ENCODE measurements at regions not wholly inside any gene's neighbourhood (a gene's known extent, or its start where the extent isn't known, plus 50 kb on each side); places are given as distances from the start of the nearest gene placed in this dataset.

DNA sequence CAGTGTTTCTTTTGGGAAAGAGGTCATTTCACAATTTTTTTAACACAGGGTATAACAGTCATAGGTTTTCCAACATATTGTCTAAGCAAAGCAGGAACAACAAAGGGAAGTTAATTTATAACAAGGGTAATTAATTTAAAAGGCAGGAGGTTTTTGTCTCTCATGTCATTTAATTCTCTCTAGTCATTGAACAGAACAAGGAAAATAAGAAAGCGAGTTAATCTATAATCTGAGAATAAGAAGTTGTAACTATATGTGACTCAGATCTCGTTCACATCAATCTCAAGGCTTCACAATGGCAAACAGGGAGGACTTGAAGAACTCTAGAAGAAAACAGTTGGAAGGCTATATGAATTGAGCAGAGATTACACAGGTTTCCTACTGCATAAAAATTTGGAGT is 579.8 kb upstream of the CCDC54 start:
- TF ChIP-seq, protein P1, sequence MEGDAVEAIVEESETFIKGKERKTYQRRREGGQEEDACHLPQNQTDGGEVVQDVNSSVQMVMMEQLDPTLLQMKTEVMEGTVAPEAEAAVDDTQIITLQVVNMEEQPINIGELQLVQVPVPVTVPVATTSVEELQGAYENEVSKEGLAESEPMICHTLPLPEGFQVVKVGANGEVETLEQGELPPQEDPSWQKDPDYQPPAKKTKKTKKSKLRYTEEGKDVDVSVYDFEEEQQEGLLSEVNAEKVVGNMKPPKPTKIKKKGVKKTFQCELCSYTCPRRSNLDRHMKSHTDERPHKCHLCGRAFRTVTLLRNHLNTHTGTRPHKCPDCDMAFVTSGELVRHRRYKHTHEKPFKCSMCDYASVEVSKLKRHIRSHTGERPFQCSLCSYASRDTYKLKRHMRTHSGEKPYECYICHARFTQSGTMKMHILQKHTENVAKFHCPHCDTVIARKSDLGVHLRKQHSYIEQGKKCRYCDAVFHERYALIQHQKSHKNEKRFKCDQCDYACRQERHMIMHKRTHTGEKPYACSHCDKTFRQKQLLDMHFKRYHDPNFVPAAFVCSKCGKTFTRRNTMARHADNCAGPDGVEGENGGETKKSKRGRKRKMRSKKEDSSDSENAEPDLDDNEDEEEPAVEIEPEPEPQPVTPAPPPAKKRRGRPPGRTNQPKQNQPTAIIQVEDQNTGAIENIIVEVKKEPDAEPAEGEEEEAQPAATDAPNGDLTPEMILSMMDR (IDR thresholded peaks at IDR 0.05; ENCODE audit: low read depth, low read length) = no peak

DNA sequence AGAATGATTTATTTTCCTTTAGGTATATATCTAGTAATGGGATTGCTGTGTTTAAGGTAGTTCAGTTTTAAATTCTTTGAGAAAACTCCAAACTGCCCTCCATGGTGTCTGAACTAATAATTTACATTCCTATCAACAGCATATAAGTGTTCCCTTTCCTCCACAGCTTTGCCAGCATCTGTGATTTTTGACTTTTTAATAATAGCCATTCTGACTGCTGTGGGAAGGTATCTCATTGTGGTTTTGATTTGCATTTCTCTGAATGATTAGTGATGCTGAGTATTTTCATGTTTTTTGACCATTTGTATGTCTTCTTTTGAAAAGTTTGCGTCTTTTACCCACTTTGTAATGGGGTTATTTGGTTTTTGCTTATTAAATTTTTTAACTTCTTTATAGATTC is 571.6 kb upstream of the CCDC54 start:
- TF ChIP-seq, protein P1 (IDR thresholded peaks at IDR 0.05; ENCODE audit: low read depth, low read length) = no peak
- DNase-seq (ENCODE audit: extremely low read depth, low read depth) = no peak

More for the DNA sequence above, 579.8 kb upstream of the CCDC54 start:
- DNase-seq (ENCODE audit: extremely low read depth, low read depth) = no peak

DNA sequence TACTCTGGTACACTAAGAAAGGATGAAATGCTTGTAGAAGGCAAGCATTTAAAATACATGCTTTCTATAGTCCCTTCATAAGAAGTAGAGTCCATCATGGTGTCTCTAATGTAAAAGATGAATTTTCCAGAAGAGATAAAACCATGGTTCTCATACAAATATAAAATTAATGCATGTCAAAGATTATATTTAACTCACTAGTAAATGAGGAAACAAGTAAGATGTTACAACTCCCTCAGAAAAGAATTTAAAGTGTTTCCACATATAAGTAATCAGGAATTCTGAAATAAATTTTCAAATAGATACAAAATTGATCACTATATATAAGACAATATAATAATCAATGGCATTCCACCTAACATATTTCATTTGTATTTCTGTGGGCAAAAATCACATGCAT is 570.3 kb upstream of the CCDC54 start:
- TF ChIP-seq, protein P1 (IDR thresholded peaks at IDR 0.05; ENCODE audit: low read depth, low read length) = no peak
- DNase-seq (ENCODE audit: extremely low read depth, low read depth) = no peak

DNA sequence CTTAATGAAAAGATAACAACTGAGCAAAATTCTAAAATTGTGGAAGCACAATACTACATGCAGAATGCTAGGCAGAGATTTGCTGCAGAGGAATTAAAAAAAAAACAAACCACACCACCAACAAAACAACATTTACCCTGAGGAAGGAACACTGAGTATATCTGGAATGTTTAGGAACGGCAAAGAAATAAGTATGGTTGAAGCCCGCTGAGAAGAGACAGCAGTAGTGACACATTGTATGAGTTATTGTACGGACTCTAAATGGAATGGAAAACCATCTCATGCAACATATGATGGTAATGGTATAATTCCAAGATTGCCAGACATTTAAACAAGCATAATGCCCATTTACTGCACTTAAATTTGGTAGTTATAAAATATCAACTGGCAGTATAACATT is 568.2 kb upstream of the CCDC54 start:
- DNase-seq (ENCODE audit: extremely low read depth, low read depth) = no peak
- TF ChIP-seq, protein P1 (IDR thresholded peaks at IDR 0.05; ENCODE audit: low read depth, low read length) = no peak

DNA sequence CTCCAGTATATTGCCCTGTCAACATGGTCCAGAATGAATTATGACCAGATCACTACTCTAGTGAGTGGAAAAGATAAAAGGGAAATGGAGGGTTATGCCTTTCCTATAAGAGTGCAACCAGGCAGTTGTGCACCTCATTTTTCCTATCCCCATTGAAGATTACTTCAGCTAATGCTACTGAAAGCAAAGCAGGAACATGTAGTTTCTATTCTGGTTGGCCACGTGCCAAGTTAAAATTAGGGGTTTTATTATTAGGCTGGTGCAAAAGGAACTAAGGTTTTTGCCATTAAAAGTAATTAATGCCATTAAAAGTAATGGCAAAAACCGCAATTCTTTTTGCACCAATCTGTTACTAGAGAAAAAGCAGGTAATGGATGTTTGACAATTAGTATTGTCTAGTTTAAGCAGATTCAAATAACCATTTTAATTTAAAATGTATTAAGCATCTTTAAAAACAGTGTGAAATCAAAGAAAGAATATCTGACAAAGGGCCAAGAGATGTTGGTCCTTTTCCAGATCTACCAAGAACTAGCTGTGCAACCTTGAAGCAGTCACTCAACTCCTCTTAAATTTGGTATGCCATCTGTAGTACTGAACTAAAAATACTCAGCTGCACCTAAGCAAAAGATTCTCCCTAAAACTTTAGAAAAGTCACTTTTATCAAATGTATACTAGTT is 567.5 kb upstream of the CCDC54 start:
- no peak for DNase-seq (ENCODE audit: extremely low read depth, low read depth)
- TF ChIP-seq, protein P1 (IDR thresholded peaks at IDR 0.05; ENCODE audit: low read depth, low read length) = no peak

DNA sequence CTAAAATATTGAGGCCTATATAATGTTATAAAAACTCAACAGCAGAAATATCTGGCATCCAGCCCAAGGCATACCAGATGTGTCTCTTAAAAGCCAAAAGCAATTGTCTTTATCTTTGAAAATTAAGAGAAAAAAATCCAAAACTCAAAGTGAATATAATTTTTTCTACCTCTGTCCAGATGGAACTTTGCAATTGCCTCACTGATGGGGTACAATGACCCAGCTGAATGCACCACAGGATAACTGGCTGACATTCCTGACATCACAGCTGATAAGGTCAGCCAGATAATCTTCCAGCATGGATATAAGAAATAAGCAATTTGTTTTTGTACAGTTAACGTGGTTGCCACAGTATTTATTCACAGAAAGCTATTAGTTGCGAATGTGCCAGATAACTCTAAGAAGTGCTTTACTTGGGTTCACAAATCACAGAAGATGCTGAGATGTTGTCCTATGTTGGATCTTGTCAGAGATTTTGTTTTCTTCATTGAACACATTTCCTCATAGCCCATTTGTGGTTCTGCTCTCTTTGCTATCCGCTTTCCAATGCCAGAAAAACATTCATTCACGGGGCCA is 566.9 kb upstream of the CCDC54 start:
- TF ChIP-seq, protein P1 (IDR thresholded peaks at IDR 0.05; ENCODE audit: low read depth, low read length) = no peak
- DNase-seq (ENCODE audit: extremely low read depth, low read depth) = no peak

DNA sequence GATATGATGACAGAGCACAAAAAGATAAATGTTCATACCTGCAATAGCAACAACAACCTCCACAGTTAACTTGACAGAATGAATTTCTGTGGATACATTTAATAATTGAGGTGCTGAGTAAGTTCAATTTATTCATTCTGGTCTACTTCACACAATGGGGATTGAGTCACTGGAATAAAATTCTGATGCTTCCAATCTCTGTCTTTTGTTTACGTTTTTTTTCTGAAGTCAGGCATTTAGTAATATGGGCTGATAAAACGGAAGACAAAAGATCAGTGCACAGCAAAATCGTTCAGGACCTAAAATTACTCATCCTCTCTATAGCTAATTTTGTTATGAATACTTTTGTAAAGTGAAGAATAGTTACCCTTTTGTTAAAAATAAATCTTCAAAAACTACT is 565.9 kb upstream of the CCDC54 start:
- TF ChIP-seq, protein P1 (IDR thresholded peaks at IDR 0.05; ENCODE audit: low read depth, low read length) = no peak
- DNase-seq (ENCODE audit: extremely low read depth, low read depth) = no peak
